Osteoblast (primary cell): ENCODE measurements at regions not wholly inside any gene's neighbourhood (a gene's known extent, or its start where the extent isn't known, plus 50 kb on each side); places are given as distances from the start of the nearest gene placed in this dataset.
"Not testable (repeated sequence)": the region's sequence is repeated elsewhere in the genome, so short reads cannot be mapped to it uniquely, and the experiment has no call there.

Source experiments
- DNase-seq: peaks from one replicate; pipeline ENCODE4 v3.0.0; 2011; ENCODE audit warnings: low spot score, mixed read lengths; ENCODE audit not compliant: insufficient read length; ENCODE audit errors: missing footprints
- H2AFZ ChIP-seq: 2 replicates; pipeline ENCODE4 v1.6.0; 2011; ENCODE audit warnings: mild to moderate bottlenecking, low read length
- H3K27ac ChIP-seq: 2 replicates; pipeline ENCODE4 v1.5.1; 2011; ENCODE audit warnings: mild to moderate bottlenecking, low read depth, low read length, moderate library complexity
- H3K27me3 ChIP-seq: 2 replicates; pipeline ENCODE4 v1.6.0; 2012; ENCODE audit warnings: mild to moderate bottlenecking, control low read depth, inconsistent platforms, low read length, moderate library complexity; ENCODE audit not compliant: insufficient read depth
- H3K36me3 ChIP-seq: 2 replicates; pipeline ENCODE4 v1.5.1; 2011; ENCODE audit warnings: mild to moderate bottlenecking, low read length, control low read depth, moderate library complexity; ENCODE audit not compliant: insufficient read depth
- H3K4me1 ChIP-seq: 2 replicates; pipeline ENCODE4 v1.5.1; 2011; ENCODE audit warnings: mild to moderate bottlenecking, low read length, control low read depth, moderate library complexity; ENCODE audit not compliant: insufficient read depth
- H3K4me2 ChIP-seq: 2 replicates; pipeline ENCODE4 v1.6.0; 2011; ENCODE audit warnings: mild to moderate bottlenecking, low read length; ENCODE audit not compliant: insufficient read depth
- H3K4me3 ChIP-seq: fragments of 200-600 bp; sonication (generic); 3 replicates; pipeline ENCODE4 v1.5.1; 2012; ENCODE audit warnings: mild to moderate bottlenecking, low read length, inconsistent platforms; ENCODE audit not compliant: insufficient read depth
- H3K79me2 ChIP-seq: 2 replicates; pipeline ENCODE4 v1.6.0; 2012; ENCODE audit warnings: mild to moderate bottlenecking, low read length, control low read depth, inconsistent platforms; ENCODE audit not compliant: insufficient read depth
- H3K9me3 ChIP-seq: 2 replicates; pipeline ENCODE4 v1.5.1; 2011; ENCODE audit warnings: low read depth, low read length, control low read depth
- H4K20me1 ChIP-seq: 2 replicates; pipeline ENCODE4 v1.6.0; 2012; ENCODE audit warnings: mild to moderate bottlenecking, low read length, control low read depth; ENCODE audit not compliant: insufficient read depth
- TF ChIP-seq, protein P1 (sequence below): IDR thresholded peaks from 2 replicates; pipeline ENCODE4 v1.5.1; 2011; ENCODE audit warnings: mild to moderate bottlenecking, low read depth, low read length, moderate library complexity; ENCODE audit errors: extremely low read depth

DNA sequence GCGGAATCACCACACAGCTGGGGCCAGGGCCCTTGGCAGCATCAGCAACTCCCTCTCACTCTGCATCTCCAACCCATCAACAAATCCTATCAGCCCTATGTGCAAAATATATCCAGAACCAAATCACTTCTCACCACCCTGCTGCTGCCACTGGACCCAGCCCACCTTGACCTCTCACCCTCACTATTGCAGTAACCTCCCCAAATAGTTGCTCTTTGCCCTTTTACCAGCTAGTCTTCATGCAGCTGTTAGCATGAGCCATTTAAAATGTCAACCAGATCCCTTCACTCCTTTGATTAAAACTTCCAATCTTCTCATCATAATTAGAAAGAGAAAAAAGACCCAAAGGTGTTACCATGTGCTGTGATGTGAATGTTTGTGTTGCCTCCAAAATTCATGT, 155.7 kb upstream of the IRF2BP2 start:
- Histone ChIP-seq H3K27ac (no peak overlapping the region), H3K4me2 (no peak overlapping the region), H3K36me3 (no peaks in the 10 kb centered on the region), H4K20me1 (no peaks in the 10 kb centered on the region), H3K27me3 (no peaks in the 10 kb centered on the region), H3K4me1 (no peaks in the 10 kb centered on the region), H3K79me2 (no peaks in the 10 kb centered on the region), H3K4me3 (no peak overlapping the region), H2AFZ (no peak overlapping the region), H3K9me3 (no peaks in the 10 kb centered on the region)
- TF ChIP-seq, protein P1, sequence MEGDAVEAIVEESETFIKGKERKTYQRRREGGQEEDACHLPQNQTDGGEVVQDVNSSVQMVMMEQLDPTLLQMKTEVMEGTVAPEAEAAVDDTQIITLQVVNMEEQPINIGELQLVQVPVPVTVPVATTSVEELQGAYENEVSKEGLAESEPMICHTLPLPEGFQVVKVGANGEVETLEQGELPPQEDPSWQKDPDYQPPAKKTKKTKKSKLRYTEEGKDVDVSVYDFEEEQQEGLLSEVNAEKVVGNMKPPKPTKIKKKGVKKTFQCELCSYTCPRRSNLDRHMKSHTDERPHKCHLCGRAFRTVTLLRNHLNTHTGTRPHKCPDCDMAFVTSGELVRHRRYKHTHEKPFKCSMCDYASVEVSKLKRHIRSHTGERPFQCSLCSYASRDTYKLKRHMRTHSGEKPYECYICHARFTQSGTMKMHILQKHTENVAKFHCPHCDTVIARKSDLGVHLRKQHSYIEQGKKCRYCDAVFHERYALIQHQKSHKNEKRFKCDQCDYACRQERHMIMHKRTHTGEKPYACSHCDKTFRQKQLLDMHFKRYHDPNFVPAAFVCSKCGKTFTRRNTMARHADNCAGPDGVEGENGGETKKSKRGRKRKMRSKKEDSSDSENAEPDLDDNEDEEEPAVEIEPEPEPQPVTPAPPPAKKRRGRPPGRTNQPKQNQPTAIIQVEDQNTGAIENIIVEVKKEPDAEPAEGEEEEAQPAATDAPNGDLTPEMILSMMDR, result no peak
- no peak for DNase-seq

DNA sequence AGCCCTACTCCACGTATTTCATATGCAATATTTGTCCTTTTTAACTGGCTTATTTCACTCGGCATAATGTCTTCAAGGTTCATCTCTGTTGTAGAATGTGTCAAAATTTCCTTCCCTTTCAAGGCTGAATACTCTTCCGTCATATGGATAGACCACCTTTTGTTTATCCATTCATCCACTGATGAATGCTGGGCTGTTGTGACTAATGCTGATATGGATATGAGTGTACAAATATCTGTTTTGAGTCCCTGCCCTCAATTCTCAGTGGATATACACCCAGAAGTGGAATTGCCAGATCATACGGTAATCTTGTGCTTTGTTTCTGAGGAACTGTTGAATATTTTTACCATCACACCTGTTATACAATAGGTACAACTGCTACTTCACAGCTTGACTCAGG, 155.2 kb upstream of the IRF2BP2 start:
- Histone ChIP-seq H3K4me3 (no peak overlapping the region), H3K4me2 (no peak overlapping the region), H3K79me2 (no peaks in the 10 kb centered on the region), H4K20me1 (no peaks in the 10 kb centered on the region), H3K4me1 (no peaks in the 10 kb centered on the region), H2AFZ (no peak overlapping the region), H3K27ac (no peak overlapping the region), H3K27me3 (no peaks in the 10 kb centered on the region), H3K9me3 (no peaks in the 10 kb centered on the region), H3K36me3 (no peaks in the 10 kb centered on the region)
- DNase-seq, result no peak
- TF ChIP-seq, protein P1, result no peak

DNA sequence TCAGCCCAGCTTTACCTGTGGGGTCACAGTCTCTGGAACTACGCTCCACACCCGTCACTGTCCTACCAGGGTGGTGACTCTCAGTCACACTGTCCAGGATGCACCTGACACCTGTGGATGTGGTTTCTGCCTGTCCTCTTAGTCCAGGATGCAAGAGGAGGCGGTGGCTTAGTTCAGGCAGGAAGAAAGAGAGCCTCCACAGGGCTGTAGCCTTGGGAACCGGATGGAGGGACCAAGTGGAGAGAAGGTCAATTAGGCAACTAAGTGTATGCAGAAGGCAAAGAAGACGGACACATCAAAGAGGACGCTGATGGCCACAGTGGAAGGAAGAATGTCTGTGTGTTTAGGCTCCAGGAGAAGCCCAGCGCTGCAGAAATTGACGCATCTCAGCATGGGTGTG, 153.9 kb upstream of the IRF2BP2 start:
- TF ChIP-seq, protein P1, result no peak
- no peaks in the 10 kb centered on the region for H3K9me3 ChIP-seq
- no peak overlapping the region for H2AFZ ChIP-seq

DNA sequence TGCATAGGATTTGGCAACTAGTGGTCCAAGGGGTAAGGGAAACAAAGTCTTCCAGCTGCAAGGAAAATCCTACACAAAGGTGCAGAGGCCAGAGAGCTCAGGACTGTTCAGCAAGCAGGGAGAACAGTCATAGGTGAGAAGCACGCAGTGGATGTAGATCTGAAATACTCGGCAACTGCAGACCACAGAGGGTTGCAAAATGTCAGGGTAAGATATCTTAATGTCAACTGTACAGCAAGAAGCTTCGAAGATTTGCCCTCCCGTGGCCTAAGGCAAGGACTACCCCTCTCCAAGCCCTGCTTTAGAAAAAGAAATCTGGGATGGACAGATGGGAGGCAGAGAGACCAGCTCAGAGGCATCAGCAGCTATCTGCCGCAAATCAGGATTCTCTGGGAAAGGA, 153.4 kb upstream of the IRF2BP2 start:
- H3K36me3 ChIP-seq, result no peaks in the 10 kb centered on the region
- H3K9me3 ChIP-seq, result no peaks in the 10 kb centered on the region
- H3K27me3 ChIP-seq, result no peaks in the 10 kb centered on the region
- no peak overlapping the region for H3K27ac ChIP-seq
- H3K4me2 ChIP-seq, result no peak overlapping the region
- H3K4me3 ChIP-seq, result no peak overlapping the region
- H3K4me1 ChIP-seq, result no peaks in the 10 kb centered on the region
- no peak for DNase-seq
- no peak overlapping the region for H2AFZ ChIP-seq
- no peaks in the 10 kb centered on the region for H4K20me1 ChIP-seq
- TF ChIP-seq, protein P1, result no peak
- no peaks in the 10 kb centered on the region for H3K79me2 ChIP-seq

More for the DNA sequence above, 153.9 kb upstream of the IRF2BP2 start:
- no peaks in the 10 kb centered on the region for H3K79me2 ChIP-seq
- no peaks in the 10 kb centered on the region for H3K27me3 ChIP-seq
- H3K4me1 ChIP-seq, result no peaks in the 10 kb centered on the region
- no peak for DNase-seq
- H3K36me3 ChIP-seq, result no peaks in the 10 kb centered on the region
- no peak overlapping the region for H3K4me2 ChIP-seq
- no peak overlapping the region for H3K4me3 ChIP-seq
- H3K27ac ChIP-seq, result no peak overlapping the region
- H4K20me1 ChIP-seq, result no peaks in the 10 kb centered on the region

DNA sequence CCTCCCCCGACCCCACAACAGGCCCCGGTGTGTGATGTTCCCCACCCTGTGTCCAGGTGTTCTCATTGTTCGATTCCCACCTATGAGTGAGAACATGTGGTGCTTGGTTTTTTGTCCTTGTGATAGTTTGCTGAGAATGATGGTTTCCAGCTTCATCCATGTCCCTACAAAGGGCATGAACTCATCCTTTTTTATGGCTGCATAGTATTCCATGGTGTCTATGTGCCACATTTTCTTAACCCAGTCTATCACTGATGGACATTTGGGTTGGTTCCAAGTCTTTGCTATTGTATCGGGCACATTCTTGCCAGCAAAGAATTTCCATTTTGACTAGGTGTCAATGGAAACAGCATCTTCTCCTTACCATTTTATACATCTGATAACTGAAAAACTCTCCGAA, 152.1 kb upstream of the IRF2BP2 start:
- not testable (repeated sequence) for H3K4me2 ChIP-seq, H3K9me3 ChIP-seq, H2AFZ ChIP-seq, H4K20me1 ChIP-seq, H3K36me3 ChIP-seq, H3K27me3 ChIP-seq, H3K27ac ChIP-seq, H3K4me1 ChIP-seq, H3K79me2 ChIP-seq, DNase-seq, H3K4me3 ChIP-seq
